H1 (cell line): ENCODE measurements at regions not wholly inside any gene's neighbourhood (a gene's known extent, or its start where the extent isn't known, plus 50 kb on each side); places are given as distances from the start of the nearest gene placed in this dataset.

Experiments
- CTCF ChIA-PET: fragments of 300-600 bp; sonication (Branson Sonifier 250); formaldehyde crosslinking; loops from one replicate; lab custom pipeline; 2021; ENCODE audit not compliant: partially characterized antibody; lab: Charles Lee
- POLR2A ChIA-PET: fragments of 300-600 bp; sonication (Branson Sonifier 250); formaldehyde crosslinking; loops from one replicate; lab custom pipeline; 2021; ENCODE audit warnings: inconsistent platforms; ENCODE audit not compliant: partially characterized antibody; lab: Charles Lee
- DNase-seq, 2 experiments: peaks; one replicate each; pipeline versions ENCODE4 v3.0.0 to v3.0.0-alpha.2; 2010 to 2022; ENCODE audit warnings: low spot score in 2 of 2, low read depth in 1 of 2, mixed read lengths in 1 of 2
- FAIRE-seq: peaks from 2 replicates; lab custom pipeline; 2011; peaks lifted over from hg19 to GRCh38; lab: Jason Lieb, UNC
- H2AFZ ChIP-seq: 2 replicates; pipeline ENCODE4 v1.8.1; 2012; ENCODE audit warnings: low read length, inconsistent platforms
- H2AK5ac ChIP-seq: 2 replicates; pipeline ENCODE4 v1.6.1; 2013; ENCODE audit warnings: low read depth, low read length
- H2BK120ac ChIP-seq: replicated peaks from 2 replicates; pipeline ENCODE3; 2013; ENCODE audit warnings: low read depth, low read length, inconsistent platforms
- H2BK12ac ChIP-seq: 2 replicates; pipeline ENCODE4 v1.6.1; 2013; ENCODE audit warnings: low read depth, low read length
- H2BK15ac ChIP-seq: 2 replicates; pipeline ENCODE4 v1.6.1; 2013; ENCODE audit warnings: low read length
- H2BK20ac ChIP-seq: 2 replicates; pipeline ENCODE4 v1.6.1; 2013; ENCODE audit warnings: low read length
- H2BK5ac ChIP-seq: 2 replicates; pipeline ENCODE4 v1.6.1; 2013; ENCODE audit warnings: low read depth, low read length
- H3K14ac ChIP-seq: 2 replicates; pipeline ENCODE4 v1.6.1; 2013; ENCODE audit warnings: inconsistent platforms; ENCODE audit not compliant: insufficient read length
- H3K18ac ChIP-seq: 2 replicates; pipeline ENCODE4 v1.6.1; 2013; ENCODE audit warnings: low read length; ENCODE audit errors: extremely low read depth
- H3K23ac ChIP-seq: 2 replicates; pipeline ENCODE4 v1.6.1; 2013; ENCODE audit warnings: inconsistent platforms; ENCODE audit not compliant: insufficient read length
- H3K23me2 ChIP-seq: 2 replicates; pipeline ENCODE4 v1.6.1; 2013; ENCODE audit warnings: low read depth, low read length
- H3K27ac ChIP-seq: 2 replicates; pipeline ENCODE4 v1.6.1; 2011; ENCODE audit warnings: low read depth, low read length, inconsistent platforms
- H3K27me3 ChIP-seq, 4 experiments: replicated peaks in 1 of 4; 1 replicate in 1 of 4; 2 replicates in 3 of 4; pipeline versions ENCODE4 v1.6.1 to v1.8.1; 2011 to 2013; ENCODE audit warnings: low read length in 3 of 4, mild to moderate bottlenecking in 3 of 4, inconsistent platforms in 2 of 4, mixed read lengths in 2 of 4, moderate library complexity in 1 of 4; ENCODE audit not compliant: control insufficient read depth in 3 of 4, insufficient read depth in 3 of 4; ENCODE audit errors: extremely low read depth in 1 of 4
- H3K36me3 ChIP-seq, 4 experiments: 2 replicates each; pipeline versions ENCODE4 v1.6.1 to v1.8.1; 2011 to 2013; ENCODE audit warnings: mild to moderate bottlenecking in 4 of 4, low read length in 3 of 4, moderate library complexity in 2 of 4, control low read depth in 1 of 4, inconsistent platforms in 1 of 4; ENCODE audit not compliant: insufficient read depth in 4 of 4, control insufficient read depth in 2 of 4
- H3K4ac ChIP-seq: replicated peaks from 2 replicates; pipeline ENCODE3; 2013; ENCODE audit warnings: low read length, low read depth, mixed read lengths, inconsistent platforms; ENCODE audit not compliant: insufficient read length
- H3K4me1 ChIP-seq, 4 experiments: replicated peaks in 1 of 4; 1 replicate in 1 of 4; 2 replicates in 3 of 4; pipeline versions ENCODE4 v1.6.1 to v1.8.1; 2011 to 2013; ENCODE audit warnings: low read length in 3 of 4, inconsistent platforms in 2 of 4, mixed read lengths in 1 of 4; ENCODE audit not compliant: insufficient read depth in 4 of 4, control insufficient read depth in 3 of 4
- H3K4me2 ChIP-seq, 2 experiments: 2 replicates each; pipeline versions ENCODE4 v1.6.1 to v1.8.1; 2011 to 2013; ENCODE audit warnings: low read depth in 2 of 2, low read length in 2 of 2, control low read depth in 1 of 2, inconsistent platforms in 1 of 2, mild to moderate bottlenecking in 1 of 2; ENCODE audit not compliant: insufficient read depth in 1 of 2
- H3K4me3 ChIP-seq, 4 experiments: fragments of 200-600, 300-600 bp in 1 of 4; sonication (generic), shearing (Covaris generic), sonication (Bioruptor Twin) in 1 of 4; 2 replicates each; pipeline versions ENCODE4 v1.5.1 to v1.8.1; 2011 to 2016; ENCODE audit warnings: low read length in 4 of 4, low read depth in 3 of 4, control low read depth in 2 of 4, inconsistent platforms in 2 of 4, mild to moderate bottlenecking in 2 of 4, mixed read lengths in 1 of 4, moderate library complexity in 1 of 4; ENCODE audit not compliant: insufficient read depth in 2 of 4; ENCODE audit errors: extremely low read depth in 1 of 4
- H3K56ac ChIP-seq: replicated peaks from 2 replicates; pipeline ENCODE3; 2013; ENCODE audit warnings: low read depth, mild to moderate bottlenecking, mixed read lengths, low read length, inconsistent platforms; ENCODE audit not compliant: insufficient read length
- H3K79me1 ChIP-seq: 2 replicates; pipeline ENCODE4 v1.6.1; 2013; ENCODE audit warnings: low read depth, low read length, control low read depth
- H3K79me2 ChIP-seq, 2 experiments: 2 replicates each; pipeline versions ENCODE4 v1.6.1 to v1.8.1; 2012 to 2013; ENCODE audit warnings: low read length in 2 of 2, mild to moderate bottlenecking in 2 of 2, inconsistent platforms in 1 of 2; ENCODE audit not compliant: insufficient read depth in 2 of 2, control insufficient read depth in 1 of 2
- H3K9ac ChIP-seq, 4 experiments: replicated peaks in 1 of 4; 1 replicate in 1 of 4; 2 replicates in 3 of 4; pipeline versions ENCODE4 v1.6.1 to v1.8.1; 2011 to 2013; ENCODE audit warnings: low read depth in 3 of 4, low read length in 3 of 4, control low read depth in 2 of 4, mild to moderate bottlenecking in 2 of 4, moderate library complexity in 2 of 4, inconsistent platforms in 1 of 4; ENCODE audit errors: extremely low read depth in 1 of 4
- H3K9me3 ChIP-seq, 2 experiments: 2 replicates each; pipeline versions ENCODE4 v1.6.1 to v1.8.1; 2012 to 2013; ENCODE audit warnings: mild to moderate bottlenecking in 2 of 2, moderate library complexity in 2 of 2, control low read depth in 1 of 2, inconsistent platforms in 1 of 2, low read depth in 1 of 2, low read length in 1 of 2, mixed read lengths in 1 of 2; ENCODE audit not compliant: insufficient read depth in 2 of 2
- H4K20me1 ChIP-seq, 2 experiments: replicated peaks in 1 of 2; 2 replicates each; pipeline versions ENCODE3 to v1.8.1; 2011 to 2013; ENCODE audit warnings: inconsistent platforms in 2 of 2, low read length in 2 of 2, mild to moderate bottlenecking in 1 of 2; ENCODE audit not compliant: insufficient read depth in 2 of 2, control insufficient read depth in 1 of 2
- H4K5ac ChIP-seq: 2 replicates; pipeline ENCODE4 v1.6.1; 2013; ENCODE audit warnings: low read length, low read depth, mixed read lengths, inconsistent platforms; ENCODE audit not compliant: insufficient read length
- H4K8ac ChIP-seq: 2 replicates; pipeline ENCODE4 v1.8.0; 2013; ENCODE audit warnings: mild to moderate bottlenecking, moderate library complexity, low read length, inconsistent platforms; ENCODE audit not compliant: insufficient read depth; ENCODE audit errors: extremely low read depth
- H4K91ac ChIP-seq: replicated peaks from 2 replicates; pipeline ENCODE3; 2013; ENCODE audit warnings: low read length, mixed read lengths, inconsistent platforms; ENCODE audit not compliant: insufficient read length
- CEBPB ChIP-seq: IDR thresholded peaks from 2 replicates; pipeline ENCODE4 v1.6.1; 2012; ENCODE audit warnings: low read depth, low read length
- CREB1 ChIP-seq: IDR thresholded peaks from 2 replicates; pipeline ENCODE4 v1.6.1; 2012; ENCODE audit warnings: inconsistent platforms
- FOSL1 ChIP-seq: IDR thresholded peaks from 2 replicates; pipeline ENCODE4 v1.6.1; 2011; ENCODE audit warnings: mild to moderate bottlenecking, low read depth, low read length, moderate library complexity; ENCODE audit not compliant: insufficient read depth
- JUN ChIP-seq: IDR thresholded peaks from 2 replicates; pipeline ENCODE4 v1.6.1; 2011; ENCODE audit warnings: low read depth, mild to moderate bottlenecking, improper control_type of control experiment, low read length
- KDM4A ChIP-seq: IDR thresholded peaks from one replicate; pipeline ENCODE4 v1.7.1; 2012; ENCODE audit warnings: low read depth, mild to moderate bottlenecking, moderate library complexity, low read length, inconsistent platforms; ENCODE audit not compliant: severe bottlenecking
- MAFK ChIP-seq: IDR thresholded peaks from 2 replicates; pipeline ENCODE4 v1.6.1; 2012; ENCODE audit warnings: low read depth, mild to moderate bottlenecking, improper control_type of control experiment, low read length
- PHF8 ChIP-seq: fragments of 200-600 bp; sonication (generic); conservative IDR thresholded peaks from 2 replicates; pipeline ENCODE4 v1.7.1; 2012; ENCODE audit warnings: low read depth, mild to moderate bottlenecking, inconsistent platforms, low read length, moderate library complexity
- POLR2AphosphoS5 ChIP-seq: IDR thresholded peaks from 2 replicates; pipeline ENCODE4 v1.6.1; 2011; ENCODE audit warnings: low read depth, low read length
- RAD21 ChIP-seq, 2 experiments: IDR thresholded peaks in 1 of 2; conservative IDR thresholded peaks in 1 of 2; 2 replicates each; pipeline ENCODE4 v1.6.1; 2011; ENCODE audit warnings: low read depth in 2 of 2, low read length in 2 of 2, improper control_type of control experiment in 1 of 2, inconsistent platforms in 1 of 2, mild to moderate bottlenecking in 1 of 2, moderate library complexity in 1 of 2
- RXRA ChIP-seq: IDR thresholded peaks from 2 replicates; pipeline ENCODE4 v1.6.1; 2011; ENCODE audit warnings: low read depth, mild to moderate bottlenecking, low read length, moderate library complexity; ENCODE audit not compliant: insufficient read depth
- SRF ChIP-seq: IDR thresholded peaks from 2 replicates; pipeline ENCODE4 v1.6.1; 2011; ENCODE audit warnings: mild to moderate bottlenecking, low read depth, low read length, moderate library complexity
- TBP ChIP-seq: IDR thresholded peaks from 2 replicates; pipeline ENCODE4 v1.6.1; 2011; ENCODE audit warnings: low read depth, low read length, improper control_type of control experiment
- WGBS, 2 experiments: shearing (Covaris generic) in 1 of 2; methylation state at CpG; one replicate each; pipeline versions ENCODE4 v1.1.6 to v1.1.7; 2013 to 2015; ENCODE audit warnings: low lambda C conversion rate in 2 of 2, mixed read lengths in 2 of 2, inconsistent platforms in 1 of 2, low coverage in 1 of 2, missing lambda C conversion rate in 1 of 2; ENCODE audit not compliant: insufficient replicate concordance in 2 of 2, insufficient coverage in 1 of 2, insufficient read length in 1 of 2; ENCODE audit errors: extremely low coverage in 1 of 2, missing lambda C conversion rate in 1 of 2; 5-methylcytosine and 5-hydroxymethylcytosine counted together

- WGBS, 2 experiments: 91% methylated on average over 2 of the region's 2 CpGs; no CpG with 5 or more reads in 1 of the 2 experiments
- Histone ChIP-seq H2AK5ac (no peak overlapping the region), H3K4me2 (no peak overlapping the region), H3K14ac (no peak overlapping the region), H4K8ac (no peak overlapping the region), H3K36me3 (no peaks in the 10 kb centered on the region), H3K9me3 (no peaks in the 10 kb centered on the region), H3K9ac (no peak overlapping the region), H3K4me1 (no peaks in the 10 kb centered on the region), H3K27me3 (no peaks in the 10 kb centered on the region), H2BK15ac (no peak overlapping the region), H2BK20ac (no peak overlapping the region), H4K20me1 (no peaks in the 10 kb centered on the region), H3K79me1 (no peaks in the 10 kb centered on the region), H3K18ac (no peak overlapping the region), H2BK12ac (no peak overlapping the region), H3K56ac (no peak overlapping the region), H4K5ac (no peak overlapping the region), H3K4ac (no peak overlapping the region), H3K23me2 (no peaks in the 10 kb centered on the region), H3K4me3 (no peak overlapping the region), H2BK5ac (no peak overlapping the region), H2AFZ (no peak overlapping the region), H2BK120ac (no peak overlapping the region), H3K23ac (no peak overlapping the region), H3K79me2 (no peaks in the 10 kb centered on the region), H4K91ac (no peak overlapping the region), H3K27ac (no peak overlapping the region)
- DNase-seq: no peak
- CTCF ChIA-PET: no interaction called here
- FAIRE-seq: no peak
- POLR2A ChIA-PET: no interaction called here
- TF ChIP-seq KDM4A: no peak
- no peak for TF ChIP-seq PHF8
- no peak for TF ChIP-seq RXRA
- no peak for TF ChIP-seq JUN
- no peak for TF ChIP-seq TBP
- TF ChIP-seq CREB1: no peak
- no peak for TF ChIP-seq SRF
- TF ChIP-seq POLR2AphosphoS5: no peak
- TF ChIP-seq CEBPB: no peak
- TF ChIP-seq MAFK: no peak
- no peak for TF ChIP-seq RAD21 (IDR thresholded peaks at IDR 0.05 in 1 of 2, conservative IDR thresholded peaks at IDR 0.05 in 1 of 2; ENCODE audit: low read depth in 2 of 2, low read length in 2 of 2)
- TF ChIP-seq FOSL1: no peak
Measured at GRCh38 chr7:114051871-114052331, 133.1 kb upstream of the PPP1R3A start.
